RCC 7860 (cell line): ENCODE measurements at regions not wholly inside any gene's neighbourhood (a gene's known extent, or its start where the extent isn't known, plus 50 kb on each side); places are given as distances from the start of the nearest gene placed in this dataset.
"Not testable (repeated sequence)": the region's sequence is repeated elsewhere in the genome, so short reads cannot be mapped to it uniquely, and the experiment has no call there.

Experiments used
- DNase-seq: peaks from one replicate; pipeline ENCODE4 v3.0.0-alpha.2; 2015; ENCODE audit warnings: low spot score
- FAIRE-seq: peaks from 2 replicates; lab custom pipeline; 2012; peaks lifted over from hg19 to GRCh38; lab: Jason Lieb, UNC

GRCh38 chr2:47964277-47964676 lies 58.0 kb upstream of the FBXO11 start:
- DNase-seq (no peak), FAIRE-seq (no peak)

DNA sequence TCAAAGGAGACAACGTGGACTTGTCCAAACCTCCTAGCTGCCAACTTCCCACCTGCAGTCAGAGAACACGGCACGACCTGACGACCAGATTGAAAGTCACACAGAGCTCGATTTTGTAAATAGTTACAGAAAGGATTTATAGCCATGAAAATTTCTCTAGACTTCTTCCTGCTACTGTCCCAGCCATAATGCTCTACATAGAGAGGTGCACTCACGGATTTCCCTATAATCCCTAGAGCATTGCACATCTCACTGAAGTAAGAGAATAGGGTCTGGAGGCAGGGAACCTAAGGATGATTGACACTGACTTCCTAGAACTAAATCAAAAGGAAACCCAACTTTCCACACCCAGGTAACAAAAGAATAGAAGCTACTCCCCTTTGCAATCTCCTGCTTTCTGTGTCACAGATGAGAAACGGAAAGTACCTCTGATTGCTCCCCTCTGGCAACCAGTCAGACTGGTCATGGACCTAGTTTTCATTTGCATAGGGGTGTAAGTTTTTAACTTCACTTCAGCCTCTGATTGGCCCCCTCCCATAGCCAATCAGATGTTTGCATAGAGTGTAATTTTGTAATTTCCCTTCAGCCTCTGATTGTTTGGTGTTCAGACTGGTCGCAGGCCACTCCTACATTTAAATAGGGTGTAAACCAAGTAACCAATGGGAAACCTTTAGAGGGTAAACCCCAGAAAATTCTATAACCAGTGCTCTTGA lies 58.6 kb upstream of the FBXO11 start:
- no peak for FAIRE-seq
- DNase-seq, result no peak

DNA sequence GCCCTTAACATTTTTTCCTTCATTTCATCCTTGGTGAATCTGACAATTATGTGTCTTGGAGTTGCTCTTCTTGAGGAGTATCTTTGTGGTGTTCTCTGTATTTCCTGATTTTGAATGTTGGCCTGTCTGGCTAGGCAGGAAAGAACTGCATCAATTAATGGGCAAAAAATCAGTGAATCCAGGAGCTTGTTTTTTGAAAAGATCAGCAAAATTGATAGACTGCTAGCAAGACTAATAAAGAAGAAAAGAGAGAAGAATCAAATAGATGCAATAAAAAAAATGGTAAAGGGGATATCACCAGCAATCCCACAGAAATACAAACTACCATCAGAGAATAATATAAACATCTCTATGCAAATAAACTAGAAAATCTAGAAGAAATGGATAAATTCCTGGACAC lies 70.4 kb upstream of the FBXO11 start:
- FAIRE-seq, DNase-seq: not testable (repeated sequence)

DNA sequence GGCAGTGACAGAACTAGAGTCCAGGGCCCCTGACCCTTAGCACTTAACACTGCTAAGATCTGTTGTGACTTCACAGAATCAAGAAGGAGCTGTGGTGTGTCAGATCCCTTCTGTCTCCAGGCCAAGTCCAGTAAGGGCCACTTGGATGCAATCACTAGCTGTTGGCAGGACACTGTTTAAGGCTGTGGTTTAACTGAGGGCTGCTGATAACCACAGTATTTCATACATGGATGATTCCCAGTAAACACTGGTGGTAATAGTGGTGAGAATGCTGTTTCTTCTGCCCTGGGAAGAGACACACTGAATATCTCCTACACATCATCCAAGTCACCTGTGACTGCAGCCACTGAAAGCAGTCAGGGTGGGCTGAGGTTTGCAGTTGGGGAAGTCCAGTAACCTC lies 77.7 kb upstream of the FBXO11 start:
- FAIRE-seq (peak; percentile 95), DNase-seq (peak; percentile 85)

DNA sequence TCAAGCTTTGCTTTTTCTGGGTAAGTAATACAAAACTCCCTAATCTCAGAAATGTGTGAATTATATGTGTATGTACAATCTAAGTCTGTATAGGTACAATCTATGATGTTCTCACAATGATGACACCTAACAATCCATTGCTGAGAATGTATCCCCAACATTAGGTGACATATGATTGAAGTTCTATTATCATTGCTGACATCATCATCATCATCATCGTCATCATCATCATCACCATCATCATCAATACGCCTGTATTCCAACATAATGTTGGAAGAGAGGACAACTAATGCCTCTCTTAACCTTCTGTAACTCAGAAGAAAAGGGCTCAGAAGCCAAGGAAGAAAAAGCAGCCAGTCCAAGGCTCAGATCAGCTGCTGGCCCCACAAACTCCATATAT lies 84.2 kb upstream of the FBXO11 start:
- no peak for FAIRE-seq

GRCh38 chr2:47992671-47993070 lies 86.4 kb upstream of the FBXO11 start:
- DNase-seq, result no peak
- no peak for FAIRE-seq

More for the DNA sequence above, 84.2 kb upstream of the FBXO11 start:
- DNase-seq, result no peak

DNA sequence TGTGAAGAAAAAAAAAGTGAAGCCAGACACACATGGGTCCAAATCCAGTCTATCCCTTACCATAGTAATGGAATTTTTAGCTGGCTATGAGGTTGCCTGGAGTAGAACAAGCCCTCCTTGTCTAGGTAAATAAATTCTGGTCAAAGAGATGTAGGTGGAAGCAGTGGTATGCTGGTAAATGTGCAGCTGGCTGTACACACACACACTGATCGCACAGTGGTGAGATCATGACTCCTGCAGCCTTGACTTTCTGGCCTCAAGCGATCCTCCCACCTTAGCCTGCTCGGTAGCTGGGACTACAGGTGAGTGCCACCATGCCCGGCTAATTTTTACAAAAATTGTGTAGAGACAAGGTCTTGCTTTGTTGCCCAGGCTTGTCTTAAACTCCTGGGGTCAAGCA lies 90.5 kb upstream of the FBXO11 start:
- DNase-seq, result no peak
- no peak for FAIRE-seq

DNA sequence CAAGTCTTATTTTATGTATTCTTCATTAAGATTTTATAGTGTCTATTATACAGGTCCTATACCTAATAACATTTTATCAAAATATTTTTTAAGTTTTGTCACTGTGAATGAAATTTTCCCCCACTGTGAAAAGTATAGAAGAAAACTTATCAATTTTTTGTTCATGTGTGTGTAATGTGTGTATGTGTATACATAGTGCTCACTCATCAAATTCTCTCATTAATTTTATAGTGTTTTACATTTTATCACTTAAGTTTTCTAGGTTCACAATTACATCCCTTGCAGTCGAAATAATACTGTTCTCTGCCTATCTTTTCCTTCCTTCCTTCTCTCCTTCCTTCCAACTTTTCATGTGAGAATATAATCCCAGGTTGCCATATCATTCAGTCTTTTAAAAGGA lies 93.2 kb upstream of the FBXO11 start:
- DNase-seq (no peak), FAIRE-seq (peak; percentile 8)

DNA sequence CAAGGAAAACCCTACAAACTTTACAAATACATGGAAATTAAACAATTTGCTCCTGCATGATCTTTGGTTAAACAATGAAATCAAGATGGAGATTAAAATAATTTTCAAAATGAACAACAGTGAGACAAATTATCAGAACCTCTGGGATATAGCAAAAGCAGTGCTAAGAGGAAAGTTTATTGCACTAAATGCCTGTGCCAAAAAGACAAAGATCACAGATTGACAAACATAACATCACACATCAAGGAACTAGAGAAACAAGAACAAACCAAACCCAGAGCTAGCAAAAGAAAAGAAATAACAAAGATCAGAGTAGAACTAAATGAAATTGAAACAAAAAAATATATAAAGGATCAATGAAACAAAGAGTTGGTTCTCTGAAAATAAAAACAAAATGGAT lies 95.2 kb upstream of the FBXO11 start:
- DNase-seq, result no peak
- FAIRE-seq, result no peak

DNA sequence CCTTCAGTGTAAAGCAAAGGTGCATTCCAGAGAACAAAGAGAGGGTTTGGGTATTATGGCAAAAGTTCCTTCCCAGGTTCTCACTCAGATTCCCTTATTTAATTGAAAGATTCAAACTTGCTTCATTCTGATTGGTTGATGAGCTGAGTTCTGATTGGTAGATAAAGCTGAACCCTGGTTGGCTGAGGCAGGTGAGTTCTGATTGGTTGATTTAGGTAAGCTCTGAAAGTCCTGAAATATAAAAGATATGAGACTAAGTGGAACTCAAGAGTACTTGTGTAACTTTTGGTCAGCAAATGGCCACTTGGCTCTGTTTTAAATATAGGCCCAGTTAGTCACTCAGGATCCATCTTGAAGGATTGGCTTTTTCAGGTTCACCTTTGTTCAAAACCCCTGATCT lies 99.8 kb upstream of the FBXO11 start:
- DNase-seq (no peak), FAIRE-seq (no peak)

DNA sequence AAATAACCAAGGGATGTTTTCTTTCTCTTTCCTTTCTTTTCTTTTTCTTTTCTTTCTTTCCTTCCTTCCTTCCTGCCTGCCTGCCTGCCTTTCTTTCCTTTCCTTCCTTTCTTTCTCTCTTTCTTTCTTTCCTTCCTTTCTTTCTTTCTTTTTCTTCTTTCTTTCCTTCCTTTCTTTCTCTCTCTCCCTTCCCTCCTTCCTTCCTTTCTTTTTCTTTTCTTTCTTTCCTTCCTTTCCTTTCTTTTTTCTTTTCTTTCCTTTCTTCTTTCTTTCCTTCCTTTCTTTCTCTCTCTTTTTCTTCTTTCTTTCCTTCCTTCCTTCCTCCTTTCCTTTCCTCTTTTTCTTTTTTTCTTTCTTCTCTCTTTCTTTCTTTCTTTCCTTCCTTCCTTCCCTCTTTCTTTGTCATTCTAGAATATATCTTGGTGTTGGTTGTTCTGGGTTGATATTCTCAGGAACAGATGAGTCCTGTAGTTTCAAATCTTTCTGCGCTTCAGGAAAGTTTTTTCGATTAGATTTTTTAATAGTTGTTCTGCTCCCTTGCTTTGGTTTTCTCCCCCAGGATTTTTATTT lies 101.5 kb upstream of the FBXO11 start:
- DNase-seq (no peak), FAIRE-seq (no peak)

GRCh38 chr2:48009256-48009655 lies 103.0 kb upstream of the FBXO11 start:
- FAIRE-seq, result no peak

GRCh38 chr2:48015421-48015820 lies 109.1 kb upstream of the FBXO11 start:
- DNase-seq (no peak), FAIRE-seq (no peak)

More at GRCh38 chr2:48009256-48009655, 103.0 kb upstream of the FBXO11 start:
- DNase-seq, result no peak

DNA sequence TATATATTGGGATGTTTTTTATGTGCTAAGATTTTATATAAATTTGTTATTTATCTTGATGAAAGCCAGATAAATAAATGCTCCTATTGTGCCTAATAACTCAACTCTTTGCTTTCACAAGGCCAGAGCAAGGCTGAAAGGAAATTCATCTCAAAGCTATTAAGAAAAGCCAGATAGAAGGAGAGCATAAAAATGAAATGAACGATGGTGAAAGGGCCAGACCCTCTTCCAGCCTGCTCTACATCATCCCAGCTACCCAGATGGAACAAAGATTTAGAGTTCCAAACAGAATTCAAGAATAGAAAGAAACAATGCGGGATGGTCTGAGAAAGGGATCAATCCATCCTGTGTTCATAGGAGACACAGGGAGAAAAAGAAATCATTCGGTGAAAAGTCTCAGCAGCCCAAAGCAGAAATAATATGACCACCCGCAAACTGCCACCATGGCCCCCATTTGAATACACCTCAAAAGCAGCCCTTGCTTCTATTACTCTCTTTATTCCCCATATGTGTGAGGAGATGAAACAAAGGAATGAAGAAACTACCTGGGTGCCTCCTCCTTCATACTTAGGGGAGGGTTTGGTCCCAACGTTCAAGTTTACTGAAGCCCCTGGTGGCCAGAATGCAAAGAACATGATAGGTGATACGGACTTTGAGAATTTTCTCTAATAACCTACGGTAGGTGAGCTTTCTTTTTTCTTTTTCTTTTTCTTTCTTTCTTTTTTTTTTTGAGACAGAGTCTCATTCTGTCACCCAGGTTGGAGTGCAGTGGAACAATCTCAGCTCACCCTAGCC lies 110.1 kb upstream of the FBXO11 start:
- DNase-seq (no peak), FAIRE-seq (no peak)

- FAIRE-seq (no peak), DNase-seq (no peak)
Measured at GRCh38 chr2:48017136-48017535, 110.8 kb upstream of the FBXO11 start.

- no peak for DNase-seq
- FAIRE-seq, result no peak
Measured at GRCh38 chr2:48018480-48018879, 112.2 kb upstream of the FBXO11 start.

- no peak for DNase-seq
- no peak for FAIRE-seq
Measured at GRCh38 chr2:48026865-48027264, 120.6 kb upstream of the FBXO11 start.

GRCh38 chr2:48032765-48033164 lies 126.5 kb upstream of the FBXO11 start:
- no peak for FAIRE-seq
- DNase-seq, result no peak

- DNase-seq, result no peak
- no peak for FAIRE-seq
Measured at GRCh38 chr2:48034295-48034694, 128.0 kb upstream of the FBXO11 start.

DNA sequence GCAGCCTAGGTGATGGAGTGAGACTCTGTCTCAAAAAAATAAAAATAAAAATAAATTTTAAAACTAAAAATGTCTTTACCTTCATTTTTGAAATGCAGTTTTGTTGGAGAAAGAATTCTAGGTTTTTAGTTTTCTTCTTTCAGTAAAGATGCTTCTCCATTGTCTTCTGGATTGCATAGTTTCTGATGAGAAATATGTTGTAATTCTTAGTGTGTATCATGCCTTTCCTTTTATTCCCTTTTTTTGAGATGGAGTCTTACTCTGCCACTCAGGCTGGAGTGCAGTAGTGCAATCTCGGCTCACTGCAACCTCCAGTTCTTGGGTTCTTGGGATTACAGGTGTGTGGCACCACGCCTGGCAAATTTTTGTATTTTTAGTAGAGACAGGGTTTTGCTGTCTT lies 130.0 kb upstream of the FBXO11 start:
- FAIRE-seq (no peak), DNase-seq (no peak)

DNA sequence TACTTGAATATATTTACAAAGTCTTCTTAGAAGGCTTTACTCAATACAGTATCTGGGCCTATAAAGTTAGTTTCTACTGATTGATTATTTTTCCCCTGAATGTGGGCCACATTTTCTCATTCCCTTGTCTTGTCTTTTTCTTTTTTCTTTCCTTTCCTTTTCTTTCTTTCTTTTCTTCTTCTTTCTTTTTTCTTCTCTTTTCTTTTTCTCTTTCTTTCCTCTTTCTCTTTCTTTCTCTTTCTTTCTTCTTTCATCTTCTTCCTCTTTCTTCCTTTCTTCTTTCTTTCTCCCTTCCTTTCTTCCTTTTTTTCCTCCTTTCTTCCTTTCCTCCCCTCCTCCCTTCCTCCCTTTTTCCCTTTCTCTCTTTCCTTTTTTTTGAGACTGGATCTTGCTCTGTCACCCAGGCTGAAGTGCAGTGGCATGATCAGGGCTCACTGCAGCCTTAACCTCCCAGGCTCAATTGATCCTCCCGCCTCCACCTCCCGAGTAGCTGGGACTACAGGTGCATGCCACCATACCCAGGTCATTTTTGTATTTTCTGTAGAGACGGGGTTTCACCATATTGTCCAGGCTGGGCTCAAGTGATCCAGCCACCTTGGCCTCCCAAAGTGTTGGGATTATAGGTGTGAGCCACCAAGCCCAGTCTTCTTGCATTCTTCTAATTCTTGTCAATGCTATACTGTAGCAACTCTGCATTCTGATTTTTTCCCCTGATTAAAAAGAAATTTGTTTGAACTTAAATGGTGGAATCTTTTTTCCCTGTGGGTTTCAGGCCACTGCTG lies 133.1 kb upstream of the FBXO11 start:
- DNase-seq, result no peak
- FAIRE-seq, result no peak
